ENCODE measurements at regions not wholly inside any gene's neighbourhood (a gene's known extent, or its start where the extent isn't known, plus 50 kb on each side); places are given as distances from the start of the nearest gene placed in this dataset.
"Not testable (repeated sequence)": the region's sequence is repeated elsewhere in the genome, so short reads cannot be mapped to it uniquely, and the experiment has no call there.

GRCh38 chr12:85617307-85618091 is 218.7 kb downstream of the RASSF9 start:
- Mint-ChIP-seq H3K4me3 (no peak overlapping the region), H3K36me3 (no peaks in the 10 kb centered on the region), H3K4me1 (no peaks in the 10 kb centered on the region), H3K9me3 (no peaks in the 10 kb centered on the region), H3K27ac (no peak overlapping the region), H3K27me3 (no peaks in the 10 kb centered on the region)
- DNase-seq, result no peak

GRCh38 chr12:85621041-85621440 is 215.2 kb downstream of the RASSF9 start:
- H3K36me3 Mint-ChIP-seq, result no peaks in the 10 kb centered on the region
- no peak overlapping the region for H3K4me3 Mint-ChIP-seq
- no peaks in the 10 kb centered on the region for H3K9me3 Mint-ChIP-seq
- no peaks in the 10 kb centered on the region for H3K4me1 Mint-ChIP-seq
- no peaks in the 10 kb centered on the region for H3K27me3 Mint-ChIP-seq
- H3K27ac Mint-ChIP-seq, result no peak overlapping the region
- no peak for DNase-seq

DNA sequence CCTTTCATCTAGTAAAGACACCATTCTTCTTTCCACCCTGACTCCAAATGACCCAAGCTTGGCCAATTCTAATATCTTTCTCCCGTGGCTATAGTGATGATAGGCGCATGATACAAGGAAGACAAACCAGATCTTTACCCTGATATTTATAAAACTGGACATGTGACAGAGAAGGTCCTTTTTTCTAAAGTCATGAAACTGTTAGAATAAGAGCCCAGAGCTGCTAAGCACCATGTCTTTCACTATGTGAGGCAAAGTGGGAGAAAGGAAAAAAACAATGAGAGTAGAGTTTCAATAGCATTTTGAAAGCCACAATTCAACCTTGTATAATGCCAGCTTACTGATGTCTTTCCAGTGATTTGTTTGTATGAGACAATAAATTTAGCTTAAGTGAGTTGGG is 212.4 kb downstream of the RASSF9 start:
- peaks cover 2% of the 10 kb centered on the region for H3K9me3 Mint-ChIP-seq
- DNase-seq, result no peak
- H3K27me3 Mint-ChIP-seq, result no peaks in the 10 kb centered on the region
- H3K27ac Mint-ChIP-seq, result no peak overlapping the region
- H3K4me3 Mint-ChIP-seq, result no peak overlapping the region
- H3K36me3 Mint-ChIP-seq, result no peaks in the 10 kb centered on the region
- no peaks in the 10 kb centered on the region for H3K4me1 Mint-ChIP-seq

- no peak for DNase-seq
- no peak overlapping the region for H3K4me3 Mint-ChIP-seq
- peaks cover 2% of the 10 kb centered on the region for H3K9me3 Mint-ChIP-seq
- no peaks in the 10 kb centered on the region for H3K27me3 Mint-ChIP-seq
- H3K4me1 Mint-ChIP-seq, result no peaks in the 10 kb centered on the region
- no peak overlapping the region for H3K27ac Mint-ChIP-seq
- H3K36me3 Mint-ChIP-seq, result no peaks in the 10 kb centered on the region
Observed at GRCh38 chr12:85625467-85625866, 210.7 kb downstream of the RASSF9 start.

DNA sequence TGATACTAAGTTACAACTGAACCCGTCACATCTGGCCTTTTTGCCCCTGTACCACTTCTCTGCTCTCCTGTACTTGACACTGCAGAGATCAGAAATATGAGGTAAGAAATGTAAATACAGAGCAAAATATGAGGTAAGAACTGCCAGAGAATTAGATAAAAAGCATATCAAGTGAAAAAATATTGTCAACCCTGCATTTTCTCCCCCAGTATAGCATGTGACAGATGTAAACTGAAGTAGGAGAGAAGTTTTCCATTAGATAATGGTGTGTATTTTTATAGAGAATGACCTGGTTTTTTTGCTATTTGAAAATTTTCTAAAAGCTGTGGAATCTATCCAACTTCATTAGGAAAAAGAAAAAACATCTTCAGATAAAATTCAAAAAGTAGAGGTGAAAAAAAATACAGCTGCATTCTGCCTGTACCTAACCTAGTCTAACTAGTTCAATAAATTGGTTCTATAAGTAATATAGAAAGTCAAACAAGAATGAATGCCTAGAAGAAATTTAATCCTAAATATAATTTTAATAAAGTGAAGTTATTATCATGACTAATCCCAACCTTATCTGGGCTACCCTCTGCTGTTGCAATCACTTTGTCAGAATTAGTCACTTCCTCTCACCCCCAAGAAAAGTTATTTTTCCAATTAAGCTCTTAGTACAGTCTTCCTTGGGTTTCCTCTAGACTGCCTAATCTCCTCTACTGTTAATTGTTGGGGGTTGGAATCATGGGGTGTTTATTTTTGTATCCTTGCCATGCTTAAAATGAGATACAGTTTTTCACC is 210.0 kb downstream of the RASSF9 start:
- Mint-ChIP-seq H3K9me3 (peaks cover 2% of the 10 kb centered on the region), H3K4me3 (no peak overlapping the region), H3K27me3 (no peaks in the 10 kb centered on the region), H3K4me1 (no peaks in the 10 kb centered on the region), H3K27ac (no peak overlapping the region), H3K36me3 (no peaks in the 10 kb centered on the region)
- no peak for DNase-seq

GRCh38 chr12:85626784-85627171 is 209.4 kb downstream of the RASSF9 start:
- no peak overlapping the region for H3K4me3 Mint-ChIP-seq
- no peak for DNase-seq
- H3K9me3 Mint-ChIP-seq, result peaks cover 2% of the 10 kb centered on the region
- H3K27ac Mint-ChIP-seq, result no peak overlapping the region
- no peaks in the 10 kb centered on the region for H3K36me3 Mint-ChIP-seq
- H3K27me3 Mint-ChIP-seq, result no peaks in the 10 kb centered on the region
- H3K4me1 Mint-ChIP-seq, result no peaks in the 10 kb centered on the region

- Mint-ChIP-seq H3K27me3 (no peaks in the 10 kb centered on the region), H3K4me3 (no peak overlapping the region), H3K36me3 (no peaks in the 10 kb centered on the region), H3K4me1 (no peaks in the 10 kb centered on the region), H3K9me3 (peaks cover 2% of the 10 kb centered on the region), H3K27ac (no peak overlapping the region)
- no peak for DNase-seq
Observed at GRCh38 chr12:85627584-85627983, 208.6 kb downstream of the RASSF9 start.

DNA sequence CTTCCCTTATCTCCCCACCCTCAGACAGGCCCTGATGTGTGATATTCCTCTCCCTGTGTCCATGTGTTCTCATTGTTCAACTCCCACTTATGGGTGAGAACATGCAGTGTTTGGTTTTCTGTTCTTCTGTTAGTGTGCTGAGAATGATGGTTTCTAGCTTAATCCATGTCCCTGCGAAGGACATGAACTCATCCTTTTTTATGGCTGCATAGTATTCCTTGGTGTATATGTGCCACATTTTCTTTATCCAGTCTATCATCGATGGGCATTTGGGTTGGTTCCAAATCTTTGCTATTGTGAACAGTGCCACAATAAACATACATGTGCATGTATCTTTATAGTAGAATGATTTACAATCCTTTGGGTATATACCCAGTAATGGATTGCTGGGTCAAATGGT is 207.6 kb downstream of the RASSF9 start:
- H3K4me1 Mint-ChIP-seq, DNase-seq, H3K36me3 Mint-ChIP-seq, H3K27me3 Mint-ChIP-seq, H3K9me3 Mint-ChIP-seq, H3K27ac Mint-ChIP-seq, H3K4me3 Mint-ChIP-seq: not testable (repeated sequence)

DNA sequence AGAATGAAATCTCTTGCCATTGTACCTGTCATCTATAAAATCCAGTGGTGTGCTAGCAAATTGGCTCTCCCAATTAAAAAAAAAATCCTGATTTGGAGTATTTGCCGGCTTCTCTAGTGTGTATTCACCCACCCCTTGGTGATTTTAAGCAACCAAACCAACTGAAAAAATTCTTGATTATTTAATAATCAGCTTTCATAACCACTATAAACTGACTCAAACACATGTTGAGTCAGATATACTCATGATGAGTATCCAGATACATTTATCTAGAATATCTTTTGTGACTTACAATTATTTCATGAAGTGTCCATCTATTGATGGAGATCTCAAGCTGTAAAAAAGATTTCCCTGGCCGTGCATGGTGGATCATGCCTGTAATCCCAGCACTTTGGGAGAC is 205.4 kb downstream of the RASSF9 start:
- no peaks in the 10 kb centered on the region for H3K4me1 Mint-ChIP-seq
- H3K27ac Mint-ChIP-seq, result no peak overlapping the region
- H3K27me3 Mint-ChIP-seq, result no peaks in the 10 kb centered on the region
- H3K36me3 Mint-ChIP-seq, result no peaks in the 10 kb centered on the region
- H3K9me3 Mint-ChIP-seq, result peaks cover 2% of the 10 kb centered on the region
- no peak overlapping the region for H3K4me3 Mint-ChIP-seq
- no peak for DNase-seq

DNA sequence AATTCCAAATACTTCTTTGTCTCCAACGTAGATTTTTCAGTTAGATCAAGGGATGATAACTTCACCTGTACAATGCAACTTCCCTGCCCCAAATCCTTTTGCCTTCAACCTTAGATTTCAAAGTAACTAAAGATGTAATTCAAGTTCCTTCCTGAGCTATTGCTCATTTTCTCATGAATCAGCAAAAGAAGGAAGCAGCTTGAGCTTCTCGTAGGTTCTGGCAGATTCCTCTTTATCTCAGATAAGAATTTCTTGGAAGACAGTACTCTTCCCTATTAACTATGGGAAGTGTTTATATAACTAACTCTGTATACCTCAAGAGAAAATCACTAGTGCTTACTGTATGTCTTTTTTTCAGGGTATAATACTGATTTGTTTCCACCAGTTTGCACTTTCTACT is 203.8 kb downstream of the RASSF9 start:
- Mint-ChIP-seq H3K4me1 (no peaks in the 10 kb centered on the region), H3K36me3 (no peaks in the 10 kb centered on the region), H3K9me3 (peaks cover 2% of the 10 kb centered on the region), H3K4me3 (no peak overlapping the region), H3K27me3 (no peaks in the 10 kb centered on the region), H3K27ac (no peak overlapping the region)
- no peak for DNase-seq

- no peaks in the 10 kb centered on the region for H3K36me3 Mint-ChIP-seq
- no peak overlapping the region for H3K27ac Mint-ChIP-seq
- H3K4me1 Mint-ChIP-seq, result no peaks in the 10 kb centered on the region
- H3K9me3 Mint-ChIP-seq, result peaks cover under 1% of the 10 kb centered on the region
- no peaks in the 10 kb centered on the region for H3K27me3 Mint-ChIP-seq
- H3K4me3 Mint-ChIP-seq, result no peak overlapping the region
- DNase-seq, result no peak
Observed at GRCh38 chr12:85633491-85633890, 202.7 kb downstream of the RASSF9 start.

DNA sequence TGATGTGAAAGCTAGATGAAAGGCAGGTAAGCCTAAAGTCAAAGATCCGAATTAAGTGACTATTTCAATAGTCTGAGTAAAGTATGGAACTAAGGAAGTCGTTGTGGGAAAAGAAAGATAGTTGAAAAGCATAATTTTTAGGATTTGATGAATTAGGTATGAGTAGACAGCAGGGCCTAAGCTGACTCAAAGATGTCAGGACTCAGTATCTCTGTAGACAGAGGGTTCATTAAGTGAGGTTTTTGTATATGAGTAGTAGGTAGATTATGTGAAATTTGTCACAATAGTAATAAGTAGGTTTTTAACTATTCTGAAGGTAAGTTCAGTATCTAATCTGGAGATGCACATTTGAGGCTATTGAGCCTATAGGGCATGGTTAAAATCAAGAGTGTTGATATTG is 196.4 kb downstream of the RASSF9 start:
- Mint-ChIP-seq H3K27me3 (no peaks in the 10 kb centered on the region), H3K9me3 (peaks cover 2% of the 10 kb centered on the region), H3K36me3 (no peaks in the 10 kb centered on the region), H3K27ac (no peak overlapping the region), H3K4me3 (no peak overlapping the region), H3K4me1 (no peaks in the 10 kb centered on the region)
- no peak for DNase-seq

- DNase-seq, result no peak
- Mint-ChIP-seq H3K4me1 (no peaks in the 10 kb centered on the region), H3K9me3 (peaks cover 2% of the 10 kb centered on the region), H3K36me3 (no peaks in the 10 kb centered on the region), H3K27ac (no peak overlapping the region), H3K4me3 (no peak overlapping the region), H3K27me3 (no peaks in the 10 kb centered on the region)
Observed at GRCh38 chr12:85641796-85642195, 194.4 kb downstream of the RASSF9 start.

DNA sequence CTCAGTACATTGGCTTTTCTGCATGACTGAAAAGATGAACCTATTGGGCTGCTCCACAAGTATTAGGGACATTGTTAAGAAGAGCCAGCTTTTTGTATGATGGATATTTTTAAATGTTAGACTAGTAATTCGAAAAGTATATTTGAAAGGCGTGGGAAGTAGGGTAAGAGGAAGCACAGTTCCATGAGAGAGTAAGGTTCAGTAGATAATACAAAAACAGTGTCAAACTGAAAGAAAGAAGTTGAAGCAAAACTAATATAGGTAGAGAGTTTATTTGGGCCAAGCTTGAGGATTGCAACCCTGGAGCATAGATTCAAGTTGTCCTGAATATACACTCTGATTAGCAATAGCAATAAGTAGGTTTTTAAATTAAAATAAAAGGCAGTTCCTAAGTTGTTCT is 193.9 kb downstream of the RASSF9 start:
- Mint-ChIP-seq H3K4me3 (no peak overlapping the region), H3K4me1 (no peaks in the 10 kb centered on the region), H3K27ac (no peak overlapping the region), H3K27me3 (no peaks in the 10 kb centered on the region), H3K9me3 (peaks cover 2% of the 10 kb centered on the region), H3K36me3 (no peaks in the 10 kb centered on the region)
- no peak for DNase-seq

DNA sequence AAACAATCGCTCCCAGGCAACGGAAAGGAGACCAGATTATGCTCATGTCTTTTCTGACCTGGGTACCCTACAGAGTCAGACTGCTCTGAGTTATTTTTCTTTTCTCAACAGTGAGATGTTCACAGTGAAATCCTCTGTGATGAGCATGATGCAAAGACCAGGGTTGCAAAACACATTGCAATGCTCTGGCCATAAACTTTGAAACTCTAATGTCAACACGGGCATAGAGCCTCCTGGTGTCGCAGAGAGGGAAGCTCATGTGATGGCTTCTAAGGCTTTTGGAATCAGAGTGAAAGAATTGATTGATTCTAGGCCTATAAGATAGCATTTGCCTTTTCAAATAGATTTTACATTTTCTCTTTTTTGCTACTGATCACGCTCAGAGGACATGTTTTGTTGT is 193.4 kb downstream of the RASSF9 start:
- no peak overlapping the region for H3K4me3 Mint-ChIP-seq
- no peak for DNase-seq
- H3K36me3 Mint-ChIP-seq, result no peaks in the 10 kb centered on the region
- no peaks in the 10 kb centered on the region for H3K4me1 Mint-ChIP-seq
- no peak overlapping the region for H3K27ac Mint-ChIP-seq
- H3K9me3 Mint-ChIP-seq, result peaks cover 2% of the 10 kb centered on the region
- H3K27me3 Mint-ChIP-seq, result no peaks in the 10 kb centered on the region

DNA sequence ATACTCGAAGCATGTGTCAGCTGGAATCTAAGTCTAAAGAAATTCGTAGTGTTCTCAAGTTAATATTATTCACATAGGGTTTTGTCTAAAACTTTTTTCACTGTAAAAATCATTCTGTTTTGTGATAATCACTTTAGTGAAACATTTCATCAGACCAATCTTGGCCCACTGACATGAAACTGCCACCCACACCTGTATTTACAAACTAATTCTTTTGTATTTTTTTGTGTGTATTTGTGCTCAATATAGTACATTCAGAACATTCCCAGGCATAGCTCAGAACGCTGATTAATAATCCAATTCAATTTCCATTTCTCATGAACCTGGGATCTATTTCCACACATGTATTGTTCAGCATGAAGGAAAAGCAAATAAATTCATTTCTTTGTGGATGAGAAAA is 191.7 kb downstream of the RASSF9 start:
- Mint-ChIP-seq H3K36me3 (no peaks in the 10 kb centered on the region), H3K4me3 (no peak overlapping the region), H3K4me1 (no peaks in the 10 kb centered on the region), H3K9me3 (peaks cover 2% of the 10 kb centered on the region), H3K27me3 (no peaks in the 10 kb centered on the region), H3K27ac (no peak overlapping the region)
- no peak for DNase-seq
